Right renal cortex interstitium (tissue), 3 donors: ENCODE measurements at regions not wholly inside any gene's neighbourhood (a gene's known extent, or its start where the extent isn't known, plus 50 kb on each side); places are given as distances from the start of the nearest gene placed in this dataset.
"Not testable (repeated sequence)": the region's sequence is repeated elsewhere in the genome, so short reads cannot be mapped to it uniquely, and the experiment has no call there.

Experiments
- DNase-seq, 3 donors: peaks; one replicate each; pipeline ENCODE4 v3.0.0-alpha.2; 2013; ENCODE audit warnings: low read depth in 3 of 3, low spot score in 2 of 3

- DNase-seq, result no peak
These were observed 54.0 kb upstream of the ANKRD28 start for GRCh38 chr3:15851735-15852134.

GRCh38 chr3:15858547-15859506 is 61.0 kb upstream of the ANKRD28 start:
- peak in 2 of 3 donors; percentile 19 to 24 for DNase-seq

GRCh38 chr3:15859507-15860013 is 61.8 kb upstream of the ANKRD28 start:
- peak in 2 of 3 donors; percentile 62 to 68 for DNase-seq

DNA sequence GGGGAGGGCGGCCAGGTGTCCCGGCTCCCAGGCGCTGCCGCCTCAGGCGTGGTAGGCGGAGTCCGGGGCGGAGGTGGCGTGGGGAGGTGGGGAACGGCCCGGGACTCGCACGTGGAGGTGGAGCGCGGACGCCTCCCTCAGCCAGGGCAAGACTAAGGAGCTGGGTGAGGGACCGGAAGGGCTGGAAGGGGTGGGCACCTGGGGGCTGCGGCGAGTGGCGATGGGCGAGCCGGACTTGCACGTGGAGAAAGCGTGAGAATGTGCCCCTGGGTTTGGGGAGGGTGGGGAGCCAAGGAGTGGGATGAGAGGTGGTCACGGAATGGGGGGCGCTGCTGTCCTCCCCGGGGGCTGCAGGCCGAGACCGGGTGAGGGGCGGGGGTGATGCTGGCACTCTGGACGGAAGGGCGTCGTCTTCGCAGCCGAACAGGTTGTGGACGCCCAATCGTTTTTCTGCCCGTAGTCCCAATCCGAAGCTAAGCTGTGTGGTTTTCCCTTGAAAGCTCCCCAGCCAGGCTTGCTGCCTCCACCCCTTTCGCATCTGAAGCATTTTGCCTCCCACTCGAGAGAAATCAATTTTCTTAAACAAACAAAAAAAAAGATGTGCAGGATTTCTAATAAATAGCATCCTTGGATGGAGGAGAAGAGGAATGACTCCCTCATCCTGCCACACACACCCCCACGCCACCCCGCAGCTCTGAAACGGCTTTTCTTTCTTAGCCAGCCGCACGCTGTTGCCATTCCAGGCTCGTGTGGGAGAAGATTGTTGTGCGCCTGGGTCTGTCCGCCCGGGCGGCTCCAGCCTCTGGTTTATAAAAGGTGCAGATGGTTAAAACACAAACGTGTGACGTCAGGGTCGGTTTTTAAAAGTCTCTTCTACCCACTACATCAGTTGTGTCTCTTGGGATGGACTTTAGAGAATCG is 62.5 kb upstream of the ANKRD28 start:
- peak in 2 of 3 donors; percentile 29 to 44 for DNase-seq

- no peak for DNase-seq
These were observed 63.4 kb upstream of the ANKRD28 start for GRCh38 chr3:15861163-15861562.

DNA sequence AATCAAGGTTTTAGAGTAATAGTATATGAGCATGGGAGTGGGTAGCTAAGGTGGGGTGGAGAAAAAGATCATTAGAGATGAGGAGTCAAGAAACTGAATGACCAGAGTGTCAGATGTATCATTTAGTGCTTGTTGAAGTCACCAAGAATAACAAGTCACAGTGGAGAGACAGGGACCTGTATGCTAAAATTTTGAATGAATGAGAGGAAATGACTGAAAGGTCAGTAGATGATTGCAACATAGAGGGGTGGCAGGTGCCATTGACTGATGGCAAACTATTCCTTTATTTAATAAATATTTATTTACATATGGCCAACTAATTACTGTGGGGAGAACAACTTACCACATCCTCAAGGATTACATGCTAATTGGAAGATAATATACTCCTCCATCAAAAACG is 75.0 kb upstream of the ANKRD28 start:
- no peak for DNase-seq

GRCh38 chr3:15873415-15873814 is 75.6 kb upstream of the ANKRD28 start:
- DNase-seq, result no peak

DNA sequence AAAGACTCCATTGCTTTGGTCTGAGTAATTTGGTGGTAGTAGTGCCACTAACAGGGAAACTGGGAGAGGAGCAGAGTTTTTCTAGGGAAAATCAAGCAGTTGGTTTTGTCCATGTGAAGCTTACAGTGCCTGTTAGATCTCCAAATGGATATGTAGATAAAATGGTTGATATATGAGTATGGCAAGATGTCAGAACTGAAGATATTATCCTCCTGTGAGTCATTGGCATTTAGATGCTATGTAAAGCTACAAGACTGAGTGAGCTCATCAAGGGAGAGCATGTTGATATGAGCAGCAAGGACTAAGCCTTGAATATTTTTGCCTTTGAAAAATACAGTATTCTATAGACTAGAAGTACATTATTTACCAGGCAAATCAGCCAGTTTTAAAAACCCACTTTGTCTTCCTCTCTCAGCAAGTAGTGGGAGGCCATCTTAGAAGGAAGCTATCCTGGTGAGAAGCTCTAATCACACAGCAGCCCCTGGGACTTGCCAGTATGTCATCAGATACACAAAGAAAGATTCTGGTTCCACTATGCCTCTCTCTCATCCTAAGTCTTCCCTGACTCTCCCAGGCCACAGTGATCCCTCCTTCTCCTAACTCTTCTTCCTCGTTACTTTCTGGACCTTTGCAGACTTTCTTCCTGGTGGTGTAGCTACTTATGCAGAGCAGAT is 77.4 kb upstream of the ANKRD28 start:
- DNase-seq, result no peak

GRCh38 chr3:15876669-15877068 is 78.9 kb upstream of the ANKRD28 start:
- DNase-seq, result no peak

GRCh38 chr3:15877813-15878212 is 80.0 kb upstream of the ANKRD28 start:
- DNase-seq, result no peak

GRCh38 chr3:15879787-15880186 is 82.0 kb upstream of the ANKRD28 start:
- DNase-seq, result not testable (repeated sequence)

DNA sequence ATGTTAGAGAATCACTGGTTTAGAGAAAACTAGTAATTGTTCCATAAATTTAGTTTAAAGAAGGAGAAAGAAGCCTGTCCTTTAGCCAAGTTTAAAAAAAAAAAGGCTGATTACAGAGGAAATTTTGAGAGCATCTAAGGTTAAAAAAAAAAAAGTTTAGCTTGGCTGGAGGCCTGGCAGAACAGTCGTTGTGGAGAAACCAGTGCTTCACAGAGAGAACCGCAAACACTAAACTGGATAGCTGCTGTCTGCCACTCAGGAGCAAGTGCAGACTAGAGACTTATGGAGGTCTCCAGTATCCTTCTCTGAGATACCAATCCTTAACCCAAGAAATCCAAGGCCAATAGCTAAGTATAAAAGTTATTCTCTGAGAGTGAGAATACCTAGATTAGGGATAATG is 84.8 kb upstream of the ANKRD28 start:
- no peak for DNase-seq

DNA sequence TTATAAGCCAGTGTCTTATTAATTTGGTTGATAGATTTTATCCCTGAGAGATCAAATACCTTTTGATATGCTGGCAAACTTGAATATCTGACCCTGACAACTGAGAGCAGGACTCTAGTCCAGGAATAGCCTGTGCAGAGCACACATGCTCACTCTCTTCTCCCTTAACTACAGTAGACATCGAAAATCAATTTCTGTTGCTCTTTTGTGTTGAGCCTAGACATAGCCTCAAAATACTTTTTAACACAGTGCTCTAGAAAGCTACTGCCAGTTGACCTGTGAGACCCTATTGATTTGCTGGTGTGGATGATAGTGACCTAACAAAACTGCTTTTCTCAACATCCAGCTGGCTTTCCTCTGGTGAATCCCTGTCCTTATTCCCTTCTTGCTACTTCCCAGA is 86.4 kb upstream of the ANKRD28 start:
- DNase-seq, result no peak

- DNase-seq, result no peak
These were observed 88.7 kb upstream of the ANKRD28 start for GRCh38 chr3:15886521-15886920.

- no peak for DNase-seq
These were observed 89.5 kb upstream of the ANKRD28 start for GRCh38 chr3:15887261-15887660.

- no peak for DNase-seq
These were observed 92.2 kb upstream of the ANKRD28 start for GRCh38 chr3:15889936-15890335.

DNA sequence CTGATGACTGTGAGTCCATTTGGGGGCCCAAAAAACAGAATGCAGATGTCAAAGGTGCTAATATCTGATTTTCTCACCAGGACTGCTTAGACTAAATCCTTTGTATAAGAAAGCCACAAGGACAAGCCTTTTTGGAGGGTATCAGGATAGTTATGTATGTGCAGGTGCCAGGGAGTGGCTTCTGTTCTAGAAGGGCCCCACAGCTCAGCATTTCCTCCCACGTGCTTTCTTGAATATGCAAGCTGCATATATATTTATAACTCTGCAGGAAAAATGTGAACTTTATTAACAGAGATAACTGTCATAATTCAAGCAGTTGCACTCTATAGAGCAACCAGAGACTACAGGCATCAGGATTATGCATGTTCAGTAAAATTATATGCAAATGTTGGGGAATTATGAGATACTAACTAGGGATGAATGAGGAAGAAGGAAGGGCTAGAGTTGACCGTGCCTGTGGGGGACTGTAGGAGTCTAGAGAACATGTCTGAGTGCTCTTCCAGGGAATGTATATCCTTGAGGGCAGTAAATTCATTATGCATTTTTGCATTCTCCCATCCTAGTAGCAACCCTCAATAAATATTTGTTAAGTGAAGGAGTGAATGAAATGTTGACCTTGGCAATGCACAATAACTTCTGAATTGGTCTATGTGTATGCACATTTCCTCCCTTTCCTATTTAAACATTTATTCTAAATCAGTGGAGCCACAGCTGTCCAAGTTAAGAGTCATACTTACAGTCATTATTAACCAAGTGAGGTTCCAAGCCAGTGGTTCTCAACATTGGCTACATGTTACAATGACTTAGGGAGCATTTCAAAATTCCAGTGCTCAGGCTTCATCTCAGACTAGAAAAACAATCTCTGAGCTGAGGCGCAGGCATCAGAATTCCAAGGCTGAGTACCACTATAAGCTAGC is 94.8 kb upstream of the ANKRD28 start:
- DNase-seq, result peak in 1 of 3 donors; percentile 5

GRCh38 chr3:15894382-15894781 is 96.6 kb upstream of the ANKRD28 start:
- no peak for DNase-seq

DNA sequence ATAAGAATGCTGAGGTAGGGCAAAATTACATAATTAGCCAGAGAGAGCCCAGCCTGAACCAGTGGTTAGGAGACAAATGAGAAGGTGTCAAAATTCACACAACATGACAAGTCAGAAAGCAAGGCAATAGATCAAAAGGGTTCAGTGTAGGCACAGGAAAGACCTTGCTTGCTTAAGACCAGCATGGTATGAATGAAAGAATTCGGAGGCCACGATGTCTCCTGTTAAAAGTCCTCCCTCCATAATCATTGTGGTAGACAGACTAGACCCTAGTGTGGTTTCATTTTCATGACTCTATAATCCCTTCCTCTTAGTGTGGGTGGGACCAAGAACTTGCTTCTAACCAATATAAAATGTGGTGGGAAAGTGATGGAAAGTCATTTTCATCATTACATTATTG is 98.7 kb upstream of the ANKRD28 start:
- no peak for DNase-seq

GRCh38 chr3:15899388-15899787 is 101.6 kb upstream of the ANKRD28 start:
- no peak for DNase-seq
